K562 (cell line): ENCODE measurements at regions not wholly inside any gene's neighbourhood (a gene's known extent, or its start where the extent isn't known, plus 50 kb on each side); places are given as distances from the start of the nearest gene placed in this dataset.

Source experiments
- ADNP ChIP-seq: fragments of 200-800 bp; sonication (Bioruptor generic); IDR thresholded peaks from 2 replicates; pipeline ENCODE4 v1.6.1; 2016; ENCODE audit warnings: missing genetic modification characterization, missing compliant biosample characterization
- DACH1 ChIP-seq: fragments of 450-650 bp; IDR thresholded peaks from 2 replicates; pipeline ENCODE4 v1.6.1; 2018; ENCODE audit not compliant: partially characterized antibody
- ILF3 ChIP-seq: fragments of 450-650 bp; IDR thresholded peaks from 2 replicates; pipeline ENCODE4 v1.6.1; 2018; ENCODE audit warnings: antibody characterized with exemption, mild to moderate bottlenecking, moderate library complexity, borderline replicate concordance
- KAT2B ChIP-seq: IDR thresholded peaks from one replicate; pipeline ENCODE4 v1.6.1; 2012; ENCODE audit warnings: low read depth, mild to moderate bottlenecking, control low read depth, inconsistent platforms, low read length, moderate library complexity
- KDM1A ChIP-seq, 2 experiments: fragments of 450-650 bp; IDR thresholded peaks; 2 replicates each; pipeline ENCODE4 v1.6.1; 2016; ENCODE audit warnings: mild to moderate bottlenecking in 2 of 2
- MITF ChIP-seq: IDR thresholded peaks from 2 replicates; pipeline ENCODE4 v1.6.1; 2014; ENCODE audit warnings: antibody characterized with exemption
- NCOA4 ChIP-seq: fragments of 450-650 bp; IDR thresholded peaks from 2 replicates; pipeline ENCODE4 v1.6.1; 2018; ENCODE audit warnings: mild to moderate bottlenecking; ENCODE audit not compliant: partially characterized antibody
- NFRKB ChIP-seq: fragments of 450-650 bp; IDR thresholded peaks from 2 replicates; pipeline ENCODE4 v1.6.1; 2016; ENCODE audit warnings: low read depth
- PTBP1 ChIP-seq: fragments of 200-400 bp; formaldehyde crosslinking; IDR thresholded peaks from 2 replicates; pipeline ENCODE4 v1.6.1; 2017; ENCODE audit warnings: low read depth, low read length
- RBFOX2 ChIP-seq: fragments of 200-400 bp; formaldehyde crosslinking; IDR thresholded peaks from 2 replicates; pipeline ENCODE4 v1.6.1; 2017; ENCODE audit warnings: low read depth, mild to moderate bottlenecking, low read length, moderate library complexity
- TRIM28 ChIP-seq: fragments of 450-650 bp; IDR thresholded peaks from 2 replicates; pipeline ENCODE4 v1.6.1; 2017
- ZNF77 ChIP-seq: fragments of 250-450 bp; sonication (Bioruptor Pico); IDR thresholded peaks from 2 replicates; pipeline ENCODE4 v1.5.0; 2020
- TF ChIP-seq, protein P1 (sequence below): fragments of 200-600 bp; sonication (generic); IDR thresholded peaks from one replicate; pipeline ENCODE4 v1.6.1; 2012; ENCODE audit warnings: mild to moderate bottlenecking, low read depth, low read length, inconsistent platforms
- TF ChIP-seq, protein P2 (sequence below): fragments of 250-450 bp; sonication (Bioruptor Pico); IDR thresholded peaks from 2 replicates; pipeline ENCODE4 v1.6.1; 2021; ENCODE audit warnings: mild to moderate bottlenecking

DNA sequence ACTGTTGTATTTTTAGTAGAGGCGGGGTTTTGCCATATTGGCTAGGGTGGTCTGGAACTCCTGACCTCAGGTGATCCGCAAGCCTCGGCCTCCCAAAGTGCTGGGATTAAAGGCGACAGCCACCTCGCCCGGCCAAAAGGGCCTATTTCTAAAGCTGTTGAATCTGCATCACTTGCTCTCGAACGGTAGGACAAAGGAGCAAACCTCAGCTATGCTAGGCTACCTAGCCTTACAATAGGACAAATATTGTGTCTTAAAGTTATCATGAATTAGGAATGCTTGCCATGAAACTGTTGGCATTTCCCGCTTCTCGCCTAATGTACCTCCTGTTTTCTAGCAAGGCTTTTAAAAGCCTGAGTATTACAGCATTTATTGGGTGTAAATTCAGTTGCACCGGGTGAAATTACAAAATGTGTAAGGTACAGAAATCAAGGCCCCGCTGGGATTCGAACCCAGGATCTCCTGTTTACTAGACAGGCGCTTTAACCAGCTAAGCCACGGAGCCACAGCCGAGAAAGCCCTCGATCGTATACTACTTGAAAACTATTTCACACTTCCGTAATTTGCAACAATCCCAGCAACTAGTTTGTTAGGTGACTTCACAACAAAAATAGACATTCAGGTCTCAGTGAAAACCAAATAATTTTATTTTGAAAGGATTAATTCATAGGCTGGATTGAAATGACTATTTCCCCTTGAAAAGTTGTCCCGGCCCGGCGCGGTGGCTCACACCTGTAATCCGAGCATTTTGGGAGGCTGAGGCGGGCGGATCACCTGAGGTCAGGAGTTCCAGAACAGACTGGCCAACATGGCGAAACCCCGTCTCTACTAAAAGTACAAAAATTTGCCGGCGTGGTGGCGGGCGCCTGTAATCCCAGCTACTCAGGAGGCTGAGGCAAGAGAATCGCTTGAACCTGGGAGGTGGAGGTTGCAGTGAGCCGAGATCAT, 211.6 kb upstream of the ZNF184 start (continued):
- TF ChIP-seq NCOA4 (no peak), KDM1A (IDR thresholded peaks at IDR 0.05) (peak; percentile 19 to 62; a peak in 2 of 4 replicates), KAT2B (no peak), MITF (no peak), PTBP1 (no peak), ZNF77 (CRISPR knock-in tag) (no peak), ILF3 (no peak), DACH1 (peak; percentile 52), TRIM28 (0 out of 2 replicates have a peak, but pooled peaks have one; percentile 44), RBFOX2 (no peak), NFRKB (no peak), ADNP (peak; percentile 97)
- TF ChIP-seq, protein P1, sequence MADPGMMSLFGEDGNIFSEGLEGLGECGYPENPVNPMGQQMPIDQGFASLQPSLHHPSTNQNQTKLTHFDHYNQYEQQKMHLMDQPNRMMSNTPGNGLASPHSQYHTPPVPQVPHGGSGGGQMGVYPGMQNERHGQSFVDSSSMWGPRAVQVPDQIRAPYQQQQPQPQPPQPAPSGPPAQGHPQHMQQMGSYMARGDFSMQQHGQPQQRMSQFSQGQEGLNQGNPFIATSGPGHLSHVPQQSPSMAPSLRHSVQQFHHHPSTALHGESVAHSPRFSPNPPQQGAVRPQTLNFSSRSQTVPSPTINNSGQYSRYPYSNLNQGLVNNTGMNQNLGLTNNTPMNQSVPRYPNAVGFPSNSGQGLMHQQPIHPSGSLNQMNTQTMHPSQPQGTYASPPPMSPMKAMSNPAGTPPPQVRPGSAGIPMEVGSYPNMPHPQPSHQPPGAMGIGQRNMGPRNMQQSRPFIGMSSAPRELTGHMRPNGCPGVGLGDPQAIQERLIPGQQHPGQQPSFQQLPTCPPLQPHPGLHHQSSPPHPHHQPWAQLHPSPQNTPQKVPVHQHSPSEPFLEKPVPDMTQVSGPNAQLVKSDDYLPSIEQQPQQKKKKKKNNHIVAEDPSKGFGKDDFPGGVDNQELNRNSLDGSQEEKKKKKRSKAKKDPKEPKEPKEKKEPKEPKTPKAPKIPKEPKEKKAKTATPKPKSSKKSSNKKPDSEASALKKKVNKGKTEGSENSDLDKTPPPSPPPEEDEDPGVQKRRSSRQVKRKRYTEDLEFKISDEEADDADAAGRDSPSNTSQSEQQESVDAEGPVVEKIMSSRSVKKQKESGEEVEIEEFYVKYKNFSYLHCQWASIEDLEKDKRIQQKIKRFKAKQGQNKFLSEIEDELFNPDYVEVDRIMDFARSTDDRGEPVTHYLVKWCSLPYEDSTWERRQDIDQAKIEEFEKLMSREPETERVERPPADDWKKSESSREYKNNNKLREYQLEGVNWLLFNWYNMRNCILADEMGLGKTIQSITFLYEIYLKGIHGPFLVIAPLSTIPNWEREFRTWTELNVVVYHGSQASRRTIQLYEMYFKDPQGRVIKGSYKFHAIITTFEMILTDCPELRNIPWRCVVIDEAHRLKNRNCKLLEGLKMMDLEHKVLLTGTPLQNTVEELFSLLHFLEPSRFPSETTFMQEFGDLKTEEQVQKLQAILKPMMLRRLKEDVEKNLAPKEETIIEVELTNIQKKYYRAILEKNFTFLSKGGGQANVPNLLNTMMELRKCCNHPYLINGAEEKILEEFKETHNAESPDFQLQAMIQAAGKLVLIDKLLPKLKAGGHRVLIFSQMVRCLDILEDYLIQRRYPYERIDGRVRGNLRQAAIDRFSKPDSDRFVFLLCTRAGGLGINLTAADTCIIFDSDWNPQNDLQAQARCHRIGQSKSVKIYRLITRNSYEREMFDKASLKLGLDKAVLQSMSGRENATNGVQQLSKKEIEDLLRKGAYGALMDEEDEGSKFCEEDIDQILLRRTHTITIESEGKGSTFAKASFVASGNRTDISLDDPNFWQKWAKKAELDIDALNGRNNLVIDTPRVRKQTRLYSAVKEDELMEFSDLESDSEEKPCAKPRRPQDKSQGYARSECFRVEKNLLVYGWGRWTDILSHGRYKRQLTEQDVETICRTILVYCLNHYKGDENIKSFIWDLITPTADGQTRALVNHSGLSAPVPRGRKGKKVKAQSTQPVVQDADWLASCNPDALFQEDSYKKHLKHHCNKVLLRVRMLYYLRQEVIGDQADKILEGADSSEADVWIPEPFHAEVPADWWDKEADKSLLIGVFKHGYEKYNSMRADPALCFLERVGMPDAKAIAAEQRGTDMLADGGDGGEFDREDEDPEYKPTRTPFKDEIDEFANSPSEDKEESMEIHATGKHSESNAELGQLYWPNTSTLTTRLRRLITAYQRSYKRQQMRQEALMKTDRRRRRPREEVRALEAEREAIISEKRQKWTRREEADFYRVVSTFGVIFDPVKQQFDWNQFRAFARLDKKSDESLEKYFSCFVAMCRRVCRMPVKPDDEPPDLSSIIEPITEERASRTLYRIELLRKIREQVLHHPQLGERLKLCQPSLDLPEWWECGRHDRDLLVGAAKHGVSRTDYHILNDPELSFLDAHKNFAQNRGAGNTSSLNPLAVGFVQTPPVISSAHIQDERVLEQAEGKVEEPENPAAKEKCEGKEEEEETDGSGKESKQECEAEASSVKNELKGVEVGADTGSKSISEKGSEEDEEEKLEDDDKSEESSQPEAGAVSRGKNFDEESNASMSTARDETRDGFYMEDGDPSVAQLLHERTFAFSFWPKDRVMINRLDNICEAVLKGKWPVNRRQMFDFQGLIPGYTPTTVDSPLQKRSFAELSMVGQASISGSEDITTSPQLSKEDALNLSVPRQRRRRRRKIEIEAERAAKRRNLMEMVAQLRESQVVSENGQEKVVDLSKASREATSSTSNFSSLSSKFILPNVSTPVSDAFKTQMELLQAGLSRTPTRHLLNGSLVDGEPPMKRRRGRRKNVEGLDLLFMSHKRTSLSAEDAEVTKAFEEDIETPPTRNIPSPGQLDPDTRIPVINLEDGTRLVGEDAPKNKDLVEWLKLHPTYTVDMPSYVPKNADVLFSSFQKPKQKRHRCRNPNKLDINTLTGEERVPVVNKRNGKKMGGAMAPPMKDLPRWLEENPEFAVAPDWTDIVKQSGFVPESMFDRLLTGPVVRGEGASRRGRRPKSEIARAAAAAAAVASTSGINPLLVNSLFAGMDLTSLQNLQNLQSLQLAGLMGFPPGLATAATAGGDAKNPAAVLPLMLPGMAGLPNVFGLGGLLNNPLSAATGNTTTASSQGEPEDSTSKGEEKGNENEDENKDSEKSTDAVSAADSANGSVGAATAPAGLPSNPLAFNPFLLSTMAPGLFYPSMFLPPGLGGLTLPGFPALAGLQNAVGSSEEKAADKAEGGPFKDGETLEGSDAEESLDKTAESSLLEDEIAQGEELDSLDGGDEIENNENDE, result no peak
- TF ChIP-seq, protein P2, sequence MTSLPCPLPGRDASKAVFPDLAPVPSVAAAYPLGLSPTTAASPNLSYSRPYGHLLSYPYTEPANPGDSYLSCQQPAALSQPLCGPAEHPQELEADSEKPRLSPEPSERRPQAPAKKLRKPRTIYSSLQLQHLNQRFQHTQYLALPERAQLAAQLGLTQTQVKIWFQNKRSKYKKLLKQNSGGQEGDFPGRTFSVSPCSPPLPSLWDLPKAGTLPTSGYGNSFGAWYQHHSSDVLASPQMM (CRISPR knock-in tag), result no peak
